ENCODE measurements at regions not wholly inside any gene's neighbourhood (a gene's known extent, or its start where the extent isn't known, plus 50 kb on each side); places are given as distances from the start of the nearest gene placed in this dataset.

- no peak for TF ChIP-seq CTCF (IDR thresholded peaks at IDR 0.05; ENCODE audit: control extremely low read depth, extremely low read depth, low read depth, missing control alignments)
- POLR2A ChIA-PET: no interaction called here
- CTCF ChIA-PET: no interaction called here
- no peak for DNase-seq (ENCODE audit: extremely low spot score)
These were observed 632.7 kb upstream of the ID2 start for GRCh38 chr2:8049176-8049575.

- CTCF ChIA-PET: interaction anchor here (1.4 kb wide), 1 partner anchor 17 kb away, joined by 3 read pairs; no protein-coding TSS in a partner anchor
- POLR2A ChIA-PET: no interaction called here
- TF ChIP-seq CTCF (IDR thresholded peaks at IDR 0.05; ENCODE audit: control extremely low read depth, extremely low read depth, low read depth, missing control alignments): no peak
- peak; percentile 68 for DNase-seq (ENCODE audit: extremely low spot score)
These were observed 631.8 kb upstream of the ID2 start for GRCh38 chr2:8049851-8050571.

GRCh38 chr2:8053216-8053615, 628.6 kb upstream of the ID2 start:
- TF ChIP-seq CTCF (IDR thresholded peaks at IDR 0.05; ENCODE audit: control extremely low read depth, extremely low read depth, low read depth, missing control alignments): no peak
- POLR2A ChIA-PET: no interaction called here
- DNase-seq (ENCODE audit: extremely low spot score): no peak
- CTCF ChIA-PET: interaction anchor here (1.2 kb wide), 1 partner anchor 9 kb away, joined by 5 read pairs; no protein-coding TSS in a partner anchor

GRCh38 chr2:8054070-8054469, 627.8 kb upstream of the ID2 start:
- no peak for DNase-seq (ENCODE audit: extremely low spot score)
- CTCF ChIA-PET: interaction anchor here (1.2 kb wide), 1 partner anchor 8 kb away, joined by 5 read pairs; no protein-coding TSS in a partner anchor
- POLR2A ChIA-PET: no interaction called here
- no peak for TF ChIP-seq CTCF (IDR thresholded peaks at IDR 0.05; ENCODE audit: control extremely low read depth, extremely low read depth, low read depth, missing control alignments)

- POLR2A ChIA-PET: no interaction called here
- no peak for TF ChIP-seq CTCF (IDR thresholded peaks at IDR 0.05; ENCODE audit: control extremely low read depth, extremely low read depth, low read depth, missing control alignments)
- CTCF ChIA-PET: no interaction called here
- DNase-seq (ENCODE audit: extremely low spot score): no peak
These were observed 623.2 kb upstream of the ID2 start for GRCh38 chr2:8058652-8059051.

- TF ChIP-seq CTCF (IDR thresholded peaks at IDR 0.05; ENCODE audit: control extremely low read depth, extremely low read depth, low read depth, missing control alignments): no peak
- ChIA-PET POLR2A (no interaction called here), CTCF (no interaction called here)
- DNase-seq (ENCODE audit: extremely low spot score): no peak
These were observed 622.6 kb upstream of the ID2 start for GRCh38 chr2:8059255-8059654.
